OCI-LY7 (cell line): ENCODE measurements at regions not wholly inside any gene's neighbourhood (a gene's known extent, or its start where the extent isn't known, plus 50 kb on each side); places are given as distances from the start of the nearest gene placed in this dataset.

Experiments
- BruUV-seq: library from RNA; stranded (reverse); fragments of 400-500 nt; replicated peaks from 2 replicates; lab custom pipeline; 2021; lab: Mats Ljungman, UMichigan
- CTCF ChIA-PET: fragments of 300-600 bp; sonication (Branson Sonifier 250); formaldehyde crosslinking; loops from one replicate; lab custom pipeline; 2022; ENCODE audit warnings: antibody characterized with exemption; ENCODE audit not compliant: unreplicated experiment; lab: Charles Lee
- POLR2A ChIA-PET: fragments of 300-600 bp; sonication (Branson Sonifier 250); formaldehyde crosslinking; loops from one replicate; lab custom pipeline; 2022; ENCODE audit warnings: antibody characterized with exemption; lab: Charles Lee
- DNase-seq: peaks from one replicate; pipeline ENCODE4 v3.0.0-alpha.2; 2015; ENCODE audit warnings: low spot score
- H2AFZ ChIP-seq: fragments of 200-600 bp; sonication (generic), shearing (Covaris generic); 2 replicates; pipeline ENCODE4 v1.6.1; 2014; ENCODE audit warnings: mild to moderate bottlenecking, antibody characterized with exemption, low read length, moderate library complexity
- H3K27ac ChIP-seq: fragments of 200-600 bp; sonication (generic); 2 replicates; pipeline ENCODE4 v1.5.1; 2014; ENCODE audit warnings: mixed run types, low read depth, mild to moderate bottlenecking, moderate library complexity, low read length, inconsistent platforms; ENCODE audit not compliant: poor library complexity, severe bottlenecking
- H3K36me3 ChIP-seq: fragments of 200-600 bp; sonication (generic); 2 replicates; pipeline ENCODE4 v1.6.1; 2014; ENCODE audit warnings: mild to moderate bottlenecking, antibody characterized with exemption, low read length, moderate library complexity, mixed read lengths; ENCODE audit not compliant: insufficient read depth
- H3K4me1 ChIP-seq: fragments of 200-600 bp; sonication (generic); 2 replicates; pipeline ENCODE4 v1.5.1; 2014; ENCODE audit warnings: mild to moderate bottlenecking, low read length; ENCODE audit not compliant: insufficient read depth, poor library complexity, severe bottlenecking
- H3K4me2 ChIP-seq: fragments of 200-600 bp; sonication (generic); 2 replicates; pipeline ENCODE4 v1.6.1; 2014; ENCODE audit warnings: mild to moderate bottlenecking, low read length
- H3K4me3 ChIP-seq: fragments of 200-600 bp; sonication (generic); 2 replicates; pipeline ENCODE4 v1.5.1; 2014; ENCODE audit warnings: mild to moderate bottlenecking, low read depth, low read length; ENCODE audit not compliant: poor library complexity, severe bottlenecking
- H3K79me2 ChIP-seq: fragments of 200-600 bp; sonication (generic); 2 replicates; pipeline ENCODE4 v1.6.1; 2016; ENCODE audit warnings: low read depth, mild to moderate bottlenecking, low read length, moderate library complexity, mixed read lengths; ENCODE audit not compliant: insufficient read depth
- H3K9me2 ChIP-seq: fragments of 200-600 bp; sonication (generic); 2 replicates; pipeline ENCODE4 v1.6.1; 2016; ENCODE audit warnings: mild to moderate bottlenecking, low read length, mixed read lengths; ENCODE audit not compliant: insufficient read depth
- H3K9me3 ChIP-seq: fragments of 200-600 bp; sonication (generic); 2 replicates; pipeline ENCODE4 v1.6.1; 2014; ENCODE audit warnings: mild to moderate bottlenecking, mixed run types, low read length, mixed read lengths
- H4K20me1 ChIP-seq: fragments of 200-600 bp; sonication (generic); 2 replicates; pipeline ENCODE4 v1.6.1; 2014; ENCODE audit warnings: mild to moderate bottlenecking, antibody characterized with exemption, low read length, moderate library complexity, mixed read lengths; ENCODE audit not compliant: insufficient read depth
- CTCF ChIP-seq: fragments of 200-600 bp; sonication (generic); conservative IDR thresholded peaks from 2 replicates; pipeline ENCODE4 v1.5.1; 2014; ENCODE audit warnings: mild to moderate bottlenecking, antibody characterized with exemption, low read length, moderate library complexity, mixed read lengths
- EZH2phosphoT487 ChIP-seq: fragments of 200-600 bp; sonication (generic); IDR thresholded peaks from 2 replicates; pipeline ENCODE4 v1.6.1; 2018; ENCODE audit warnings: low read depth, borderline replicate concordance, mild to moderate bottlenecking, mixed run types, antibody characterized with exemption, low read length, moderate library complexity, mixed read lengths
- intact Hi-C: fragments of 100-400 bp; cut with micrococcal nuclease; formaldehyde crosslinking; loops from one replicate; pipeline ENCODE4 v1.10.0; 2022; ENCODE audit not compliant: unreplicated experiment

GRCh38 chr17:73973586-73974409 lies 229.7 kb upstream of the RPL38 start:
- Histone ChIP-seq H3K9me2 (no peaks in the 10 kb centered on the region), H3K9me3 (no peaks in the 10 kb centered on the region), H3K36me3 (no peaks in the 10 kb centered on the region), H3K4me1 (no peaks in the 10 kb centered on the region), H2AFZ (no peak overlapping the region), H3K79me2 (no peaks in the 10 kb centered on the region), H3K4me3 (no peak overlapping the region), H4K20me1 (no peaks in the 10 kb centered on the region), H3K27ac (no peak overlapping the region), H3K4me2 (no peak overlapping the region)
- BruUV-seq, result no TSS peak
- DNase-seq, result no peak
- ChIA-PET POLR2A (no interaction called here), CTCF (no interaction called here)
- TF ChIP-seq CTCF (no peak), EZH2phosphoT487 (no peak)
- intact Hi-C loops, result no loop called here

GRCh38 chr17:73974536-73974935 lies 228.9 kb upstream of the RPL38 start:
- POLR2A ChIA-PET, result no interaction called here

More at GRCh38 chr17:73974536-73974935, 228.9 kb upstream of the RPL38 start:
- Histone ChIP-seq H3K4me3 (no peak overlapping the region), H3K4me1 (no peaks in the 10 kb centered on the region), H3K9me3 (no peaks in the 10 kb centered on the region), H3K27ac (no peak overlapping the region), H2AFZ (no peak overlapping the region), H3K4me2 (no peak overlapping the region), H3K9me2 (no peaks in the 10 kb centered on the region), H3K36me3 (no peaks in the 10 kb centered on the region), H3K79me2 (no peaks in the 10 kb centered on the region), H4K20me1 (no peaks in the 10 kb centered on the region)
- intact Hi-C loops, result no loop called here
- DNase-seq, result no peak
- CTCF ChIA-PET, result no interaction called here
- BruUV-seq, result no TSS peak
- TF ChIP-seq EZH2phosphoT487 (no peak), CTCF (no peak)
